Forelimb muscle (tissue), 1 donor: ENCODE measurements at regions not wholly inside any gene's neighbourhood (a gene's known extent, or its start where the extent isn't known, plus 50 kb on each side); places are given as distances from the start of the nearest gene placed in this dataset.

Experiments used
- DNase-seq: peaks from one replicate; pipeline ENCODE4 v3.0.0-alpha.2; 2013; ENCODE audit warnings: low read depth

GRCh38 chr2:41399437-41400087, 648.3 kb upstream of the PKDCC start:
- DNase-seq, result no peak

DNA sequence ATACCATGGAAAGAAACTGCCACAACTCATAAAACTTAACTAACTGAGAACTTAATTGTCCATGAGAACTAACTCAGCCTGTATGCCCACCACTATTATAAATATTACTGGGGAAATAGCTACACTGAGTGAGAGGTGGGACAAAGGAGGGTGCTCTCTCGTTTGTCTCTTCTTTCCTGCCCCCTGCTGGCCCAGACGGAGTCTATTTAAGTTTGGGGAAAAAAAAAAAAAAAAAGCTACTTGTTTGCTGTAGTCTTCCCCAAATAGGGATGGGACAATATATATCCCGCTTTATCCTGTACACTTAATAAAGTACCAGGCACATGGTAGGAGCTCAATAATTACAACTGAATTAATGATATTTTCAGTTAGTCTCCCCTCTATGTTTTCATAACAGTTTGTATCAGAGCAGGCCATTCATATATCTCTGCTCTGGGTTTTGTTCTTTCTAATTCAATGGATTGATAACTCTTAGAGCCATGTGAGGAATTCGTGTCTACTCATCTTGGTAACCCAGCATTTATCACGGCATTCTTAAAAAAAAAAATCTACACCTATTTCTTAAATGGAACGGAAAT, 647.6 kb upstream of the PKDCC start:
- DNase-seq, result no peak

- no peak for DNase-seq
Measured at GRCh38 chr2:41405441-41405840, 642.4 kb upstream of the PKDCC start.

DNA sequence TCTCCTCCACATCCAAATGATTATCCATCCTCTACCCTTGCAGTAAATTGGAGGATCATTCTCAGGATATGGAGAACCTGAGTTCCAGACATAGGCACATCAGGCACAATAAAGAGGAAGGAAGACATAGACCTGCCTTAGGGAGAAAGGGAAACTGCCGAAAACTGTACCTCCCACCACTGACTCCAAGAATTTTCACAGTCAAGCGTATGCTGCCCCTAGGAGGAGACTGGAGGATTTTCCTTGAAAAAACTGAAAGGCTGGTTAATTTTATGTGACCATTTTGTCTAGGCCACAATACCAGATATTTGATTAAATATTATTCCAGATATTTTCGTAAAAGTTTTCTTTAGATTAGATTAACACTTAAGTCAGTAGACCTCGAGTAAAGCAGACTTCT, 638.5 kb upstream of the PKDCC start:
- DNase-seq, result no peak

GRCh38 chr2:41410011-41410410, 637.8 kb upstream of the PKDCC start:
- DNase-seq, result no peak

DNA sequence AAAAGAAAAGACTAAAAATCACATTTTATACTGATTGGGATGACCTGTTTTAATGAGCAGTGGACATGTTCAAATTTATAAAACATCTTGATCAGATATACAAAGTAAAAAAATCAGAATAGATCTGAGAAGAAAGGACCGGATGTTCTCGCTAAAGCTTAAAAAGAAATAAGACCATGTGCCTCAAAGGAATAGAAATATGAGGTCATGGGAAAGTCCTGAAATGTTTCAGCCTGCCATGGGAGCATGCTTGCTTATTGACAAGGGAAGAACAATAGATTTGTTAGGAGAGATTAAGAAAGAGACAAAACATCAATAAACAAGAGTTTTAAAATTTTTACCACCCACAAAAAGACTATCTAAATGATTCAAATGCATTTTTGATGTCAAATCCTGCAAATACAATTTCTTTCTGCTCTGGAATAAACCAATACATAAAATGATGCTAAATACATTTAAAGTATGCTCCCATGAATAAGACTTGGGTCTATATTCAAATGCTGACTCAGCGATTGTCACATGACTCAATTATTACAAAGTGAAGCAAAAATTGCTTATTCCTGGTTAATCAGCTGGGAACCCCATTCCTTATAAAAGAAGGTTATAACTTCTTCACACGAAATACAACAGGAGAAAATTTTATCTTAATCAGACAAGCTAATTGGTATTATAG, 633.9 kb upstream of the PKDCC start:
- DNase-seq, result peak; percentile 19

GRCh38 chr2:41414486-41415230, 633.2 kb upstream of the PKDCC start:
- no peak for DNase-seq

DNA sequence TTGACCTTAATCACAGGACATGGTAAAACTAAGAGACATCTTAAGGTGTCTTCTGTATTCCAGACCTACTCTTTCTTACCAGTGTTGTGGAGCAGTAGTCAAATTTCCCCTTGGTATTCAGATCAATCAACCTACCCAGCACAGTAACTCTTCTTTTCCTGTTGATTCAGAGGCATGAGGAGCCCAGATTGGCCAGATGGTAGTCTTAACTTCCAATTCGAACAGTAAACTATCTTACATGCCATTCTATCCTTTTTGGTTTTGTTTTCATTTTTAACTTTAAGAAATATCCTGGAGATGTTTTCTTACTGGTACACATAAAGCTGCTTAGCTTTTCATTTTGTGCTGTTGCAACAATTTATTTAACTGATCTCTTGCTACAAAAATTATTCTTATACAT, 630.3 kb upstream of the PKDCC start:
- no peak for DNase-seq

- DNase-seq, result no peak
Measured at GRCh38 chr2:41420219-41420618, 627.6 kb upstream of the PKDCC start.

DNA sequence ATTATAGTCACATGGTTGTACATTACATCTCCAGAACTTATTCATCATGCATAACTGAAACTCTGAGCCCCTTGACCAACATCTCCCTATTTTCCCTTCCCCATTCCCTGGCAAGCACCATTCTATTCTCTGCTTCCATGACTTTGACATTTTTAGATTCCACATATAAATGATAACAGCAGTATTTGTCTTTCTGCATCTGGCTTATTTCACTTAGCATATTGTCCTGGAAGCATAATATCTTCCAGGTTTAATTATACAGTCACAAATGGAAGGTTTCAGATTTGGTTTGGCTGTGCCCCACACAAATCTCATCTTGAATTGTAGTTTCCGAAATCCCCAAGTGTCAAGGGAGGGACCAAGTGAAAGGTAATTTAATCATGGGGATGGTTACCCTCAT, 626.9 kb upstream of the PKDCC start:
- no peak for DNase-seq

GRCh38 chr2:41431756-41432155, 616.1 kb upstream of the PKDCC start:
- no peak for DNase-seq

DNA sequence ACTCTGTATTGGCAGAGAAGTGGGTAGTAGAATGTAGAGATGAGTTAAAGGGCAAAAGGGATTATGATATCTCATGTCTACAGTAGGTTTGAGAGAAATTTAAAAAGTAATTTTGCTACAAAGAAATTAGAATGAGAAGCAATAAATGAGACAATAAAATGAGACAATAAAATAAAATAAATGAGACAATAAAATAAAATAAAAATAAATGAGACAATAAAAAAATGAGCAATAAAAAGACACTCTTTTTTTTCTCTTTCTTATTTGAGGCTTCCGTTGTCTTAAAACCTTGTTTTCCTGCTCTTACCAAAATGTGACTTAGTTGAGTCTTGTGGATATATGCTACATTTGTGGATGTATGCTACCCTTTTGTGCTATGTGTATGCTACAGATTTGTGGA, 615.4 kb upstream of the PKDCC start:
- DNase-seq, result no peak

DNA sequence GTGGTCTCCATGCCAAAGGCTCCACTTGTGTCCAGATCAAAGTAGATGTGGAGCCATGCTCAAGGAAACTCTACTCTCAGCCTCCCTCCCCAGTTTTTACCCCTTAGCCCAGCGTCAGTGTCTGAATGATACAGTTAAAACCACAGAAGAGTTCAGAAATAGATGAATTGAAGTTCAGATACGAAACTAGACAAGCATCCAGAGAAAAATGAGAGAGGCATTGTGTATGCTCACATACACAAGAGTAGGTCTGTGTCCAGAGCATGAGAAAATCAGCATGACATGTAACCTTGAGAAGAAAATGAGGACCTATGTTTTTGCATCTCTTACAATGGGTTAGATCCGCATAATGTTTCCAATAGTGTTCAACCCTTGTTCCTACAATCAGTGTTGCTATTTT, 612.8 kb upstream of the PKDCC start:
- no peak for DNase-seq

GRCh38 chr2:41441958-41442357, 605.9 kb upstream of the PKDCC start:
- no peak for DNase-seq

- DNase-seq, result no peak
Measured at GRCh38 chr2:41445865-41446264, 602.0 kb upstream of the PKDCC start.

DNA sequence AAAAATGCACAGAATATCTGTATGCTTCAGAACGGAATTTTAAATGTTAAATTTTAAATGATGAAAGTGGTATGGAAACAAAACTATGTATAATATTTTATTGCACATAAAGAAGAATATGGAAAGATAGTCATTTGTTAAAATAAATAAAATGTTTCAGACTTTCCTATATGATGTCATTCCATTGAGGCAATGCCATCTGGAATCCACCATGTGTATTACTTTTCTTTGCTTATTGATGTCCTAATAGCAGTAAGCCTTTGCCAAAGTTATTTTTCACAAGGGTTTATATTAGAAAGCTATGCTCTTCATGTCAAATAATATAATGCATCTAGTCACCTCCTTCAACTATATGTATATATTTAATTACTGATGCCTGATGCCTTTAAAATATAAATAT, 601.6 kb upstream of the PKDCC start:
- DNase-seq, result peak; percentile 62

- DNase-seq, result no peak
Measured at GRCh38 chr2:41448221-41448620, 599.6 kb upstream of the PKDCC start.

DNA sequence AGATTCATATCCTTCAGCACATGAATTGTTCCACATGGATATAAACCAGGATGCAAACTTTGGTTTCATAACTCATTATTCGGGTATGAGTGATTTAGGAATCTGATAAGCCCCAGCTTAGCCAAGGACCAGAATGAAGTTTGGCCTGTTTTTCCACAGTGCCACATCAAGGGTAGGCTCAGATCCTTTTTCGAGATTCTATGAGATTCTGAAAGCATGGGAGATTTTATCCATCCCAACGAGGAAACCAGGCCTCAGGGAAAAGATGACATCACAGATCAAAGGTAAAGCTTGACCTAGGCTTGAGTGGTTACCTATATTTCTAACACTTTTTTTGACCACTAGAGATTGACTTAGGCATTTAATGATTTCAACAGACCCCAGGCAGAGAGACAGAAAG, 590.8 kb upstream of the PKDCC start:
- DNase-seq, result no peak

- DNase-seq, result no peak
Measured at GRCh38 chr2:41460661-41461060, 587.2 kb upstream of the PKDCC start.

DNA sequence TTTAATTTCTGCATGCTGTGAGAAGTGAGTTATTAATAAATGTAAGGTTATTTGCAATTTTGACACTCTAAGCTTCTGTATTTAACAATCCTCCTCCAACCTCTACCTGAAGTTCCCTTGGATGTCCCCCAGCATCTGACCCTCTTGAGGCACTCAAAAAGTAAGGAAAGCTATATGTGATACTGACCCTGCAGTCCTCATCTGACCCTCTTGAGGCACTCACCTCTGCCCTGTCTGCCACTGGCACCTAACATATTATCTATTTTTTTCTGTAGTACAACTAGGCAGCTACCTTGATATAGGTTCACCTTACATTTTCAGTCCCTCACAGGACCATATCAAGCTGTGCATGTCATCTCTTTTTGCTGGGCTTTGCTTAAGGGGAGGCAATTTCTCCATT, 583.4 kb upstream of the PKDCC start:
- no peak for DNase-seq

DNA sequence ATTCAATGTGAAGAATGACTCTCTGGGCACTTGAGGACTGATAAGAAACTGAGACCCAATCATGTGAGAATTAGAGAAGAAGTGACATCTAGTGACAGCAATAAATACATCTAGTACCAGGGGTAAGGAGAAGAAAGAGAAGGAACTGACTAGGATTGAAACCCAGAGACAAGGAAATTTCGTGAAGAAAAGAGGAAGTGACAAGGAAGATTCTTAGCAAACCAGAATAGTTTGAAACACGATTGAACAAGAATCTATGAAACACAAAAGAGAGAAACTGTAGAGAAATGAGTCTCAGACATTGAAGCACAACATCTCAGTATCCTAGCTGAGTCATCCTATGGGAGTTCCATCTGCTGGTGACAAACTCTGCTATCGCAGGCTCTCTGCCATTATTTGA, 571.9 kb upstream of the PKDCC start:
- DNase-seq, result no peak

DNA sequence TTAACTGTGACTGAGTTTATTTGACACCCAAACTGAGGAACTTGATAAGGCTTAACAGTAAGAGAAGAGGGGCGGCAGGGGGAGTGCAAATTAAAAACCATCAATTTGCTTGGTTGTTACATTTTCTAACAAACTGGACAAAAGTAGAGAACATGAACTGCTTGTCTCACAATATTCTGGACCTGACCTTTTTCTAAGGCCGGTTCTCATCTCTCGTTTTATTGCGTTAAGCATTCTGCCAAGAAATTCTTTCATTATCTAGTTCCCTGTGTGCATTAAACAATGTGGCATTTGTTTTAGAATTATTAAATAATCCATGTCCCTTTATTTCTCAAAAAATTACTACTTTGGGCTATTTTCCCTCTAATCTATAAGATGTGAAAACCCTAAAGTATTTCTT, 565.2 kb upstream of the PKDCC start:
- no peak for DNase-seq

DNA sequence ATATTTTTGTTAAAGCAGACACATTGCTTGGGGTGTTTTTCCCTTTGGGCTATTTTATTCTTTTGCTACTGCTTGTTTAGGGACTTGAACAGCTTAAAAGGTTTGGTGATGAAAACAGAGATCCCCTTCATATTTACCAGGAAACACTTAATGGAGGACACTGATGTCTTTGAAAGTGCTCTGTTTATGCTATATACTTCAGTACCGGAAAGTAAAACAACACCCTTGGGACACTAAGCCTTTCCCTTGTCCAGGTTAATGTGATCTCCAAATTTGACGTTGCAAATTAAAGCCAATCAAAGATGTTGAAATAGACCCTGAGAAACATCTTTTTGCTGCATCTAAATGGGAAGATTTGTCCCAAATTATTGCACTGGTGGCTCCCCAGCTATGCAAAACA, 564.6 kb upstream of the PKDCC start:
- no peak for DNase-seq
